Stimulated activated CD4-positive, alpha-beta T cell treated with anti-CD3 and anti-CD28 coated beads, Interleukin-1b, Interleukin-23, amount 100 ng/mL, for 1 hour (primary cell): ENCODE measurements at regions not wholly inside any gene's neighbourhood (a gene's known extent, or its start where the extent isn't known, plus 50 kb on each side); places are given as distances from the start of the nearest gene placed in this dataset.
"Not testable (repeated sequence)": the region's sequence is repeated elsewhere in the genome, so short reads cannot be mapped to it uniquely, and the experiment has no call there.

Experiments
- DNase-seq, 2 donors: peaks; one replicate each; pipeline ENCODE4 v3.0.0-alpha.2; 2020; ENCODE audit warnings: low read depth in 2 of 2

DNA sequence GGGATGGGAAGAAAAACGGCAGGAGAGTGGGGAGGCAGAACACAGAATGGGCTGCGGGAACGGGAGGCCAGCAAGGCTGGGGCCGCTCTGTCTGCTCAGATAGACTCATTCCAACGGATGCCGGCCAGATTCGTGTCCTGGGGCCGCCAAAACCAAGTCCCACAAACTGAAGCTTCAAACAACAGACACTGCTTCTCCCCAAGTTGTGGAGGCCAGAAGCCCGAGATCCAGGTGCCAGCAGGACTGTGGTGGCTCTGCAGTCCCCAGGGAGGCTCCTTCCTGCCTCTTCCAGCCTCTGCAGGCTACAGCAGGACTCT lies 100.6 kb downstream of the ADRA2C start:
- no peak for DNase-seq

DNA sequence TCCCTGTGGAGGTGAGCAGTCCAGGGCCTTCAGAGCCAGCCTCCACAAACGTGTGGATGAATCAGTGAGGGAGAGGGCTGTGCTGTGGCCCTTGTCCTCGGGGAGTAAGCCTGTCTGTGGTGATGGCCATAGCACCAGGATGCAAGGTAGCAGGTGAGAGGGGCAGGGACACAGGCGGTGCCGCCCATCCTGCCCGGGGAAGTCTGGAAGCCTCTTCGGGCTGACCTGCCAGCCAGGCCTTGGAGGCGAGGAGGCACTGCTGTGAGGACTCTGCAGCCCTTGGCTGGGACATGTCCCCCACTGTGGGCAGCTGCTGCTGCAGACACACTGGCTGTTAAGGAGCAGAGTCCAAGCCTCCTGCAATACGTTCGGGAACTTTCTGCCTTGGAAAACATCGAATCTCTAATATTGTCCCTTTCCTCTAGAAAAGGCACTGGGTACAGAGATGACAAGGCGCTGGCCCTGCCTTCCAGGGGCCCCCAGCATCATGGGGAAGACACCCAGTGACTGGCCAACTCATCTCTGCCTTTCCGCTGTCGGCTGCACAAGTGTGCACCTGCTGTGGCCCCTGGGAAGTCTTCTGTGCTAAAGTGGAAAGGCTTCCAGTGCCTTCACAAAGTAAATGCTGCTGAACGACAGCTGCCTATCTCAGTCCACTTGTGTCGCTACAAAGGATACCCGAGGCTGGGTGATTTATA lies 101.4 kb downstream of the ADRA2C start:
- DNase-seq = no peak

DNA sequence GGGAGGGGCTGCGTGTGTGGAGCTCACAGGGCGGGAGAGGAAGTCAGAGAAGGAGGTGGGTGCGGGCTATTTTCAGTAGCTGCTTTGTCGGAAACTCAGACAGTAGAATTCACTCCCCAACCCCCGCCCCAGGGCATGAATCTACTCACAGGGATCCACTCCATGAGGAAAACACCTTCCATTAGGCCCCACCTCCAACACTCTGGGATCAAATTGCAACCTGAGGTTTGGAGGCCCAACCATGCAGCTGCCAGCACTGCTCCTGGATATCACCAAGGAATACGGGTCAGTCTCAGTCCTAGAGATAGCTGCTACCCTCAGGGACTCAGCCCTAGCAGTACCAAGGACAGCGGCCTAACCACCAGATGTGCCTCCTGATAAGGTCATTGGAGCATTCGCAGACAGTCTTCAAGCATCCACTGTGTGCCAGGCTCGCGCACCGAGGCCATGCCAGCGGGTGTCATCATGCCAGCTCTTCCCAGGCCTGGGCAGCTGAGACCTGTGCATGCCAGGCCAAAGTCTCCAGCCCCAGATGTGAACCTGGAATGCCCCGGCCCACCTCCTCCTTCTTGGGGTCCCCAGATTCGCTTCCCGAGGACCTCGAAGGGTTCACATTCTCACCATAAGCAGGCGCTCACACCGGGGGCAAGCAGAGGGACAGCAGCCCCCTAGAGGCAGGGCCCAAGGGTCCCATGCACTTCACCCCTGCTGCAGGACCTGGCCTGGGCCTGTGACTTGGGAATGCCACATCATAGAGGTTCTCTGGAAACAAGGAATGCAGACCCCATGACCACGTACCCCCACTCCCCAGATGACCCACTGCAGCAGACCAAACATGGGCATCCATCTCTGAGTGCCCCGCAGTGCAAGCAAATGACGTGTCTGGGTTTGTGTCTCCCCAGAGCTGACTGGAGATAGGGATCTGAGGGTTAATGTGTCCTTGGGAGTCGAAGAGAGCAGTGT lies 102.3 kb downstream of the ADRA2C start:
- DNase-seq = no peak

DNA sequence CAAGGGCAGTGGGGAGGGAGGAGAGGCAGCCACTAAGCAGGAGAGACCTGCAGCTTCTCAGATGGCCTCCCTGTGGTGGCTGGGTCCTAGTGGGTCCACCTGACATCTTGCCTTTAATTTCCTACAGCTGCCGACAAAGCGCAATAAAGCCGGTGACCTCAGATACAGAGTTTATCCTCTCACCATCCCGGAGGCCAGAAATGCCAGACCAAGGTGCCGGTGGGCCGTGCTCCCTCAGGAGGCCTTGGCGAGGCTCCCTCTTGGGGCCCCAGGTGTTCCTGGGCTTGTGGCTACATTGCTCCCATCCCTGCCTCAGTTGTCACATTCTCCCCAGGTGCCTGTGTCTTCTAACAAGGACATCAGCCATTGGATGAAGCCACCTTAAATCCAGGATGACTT lies 103.0 kb downstream of the ADRA2C start:
- DNase-seq = no peak

DNA sequence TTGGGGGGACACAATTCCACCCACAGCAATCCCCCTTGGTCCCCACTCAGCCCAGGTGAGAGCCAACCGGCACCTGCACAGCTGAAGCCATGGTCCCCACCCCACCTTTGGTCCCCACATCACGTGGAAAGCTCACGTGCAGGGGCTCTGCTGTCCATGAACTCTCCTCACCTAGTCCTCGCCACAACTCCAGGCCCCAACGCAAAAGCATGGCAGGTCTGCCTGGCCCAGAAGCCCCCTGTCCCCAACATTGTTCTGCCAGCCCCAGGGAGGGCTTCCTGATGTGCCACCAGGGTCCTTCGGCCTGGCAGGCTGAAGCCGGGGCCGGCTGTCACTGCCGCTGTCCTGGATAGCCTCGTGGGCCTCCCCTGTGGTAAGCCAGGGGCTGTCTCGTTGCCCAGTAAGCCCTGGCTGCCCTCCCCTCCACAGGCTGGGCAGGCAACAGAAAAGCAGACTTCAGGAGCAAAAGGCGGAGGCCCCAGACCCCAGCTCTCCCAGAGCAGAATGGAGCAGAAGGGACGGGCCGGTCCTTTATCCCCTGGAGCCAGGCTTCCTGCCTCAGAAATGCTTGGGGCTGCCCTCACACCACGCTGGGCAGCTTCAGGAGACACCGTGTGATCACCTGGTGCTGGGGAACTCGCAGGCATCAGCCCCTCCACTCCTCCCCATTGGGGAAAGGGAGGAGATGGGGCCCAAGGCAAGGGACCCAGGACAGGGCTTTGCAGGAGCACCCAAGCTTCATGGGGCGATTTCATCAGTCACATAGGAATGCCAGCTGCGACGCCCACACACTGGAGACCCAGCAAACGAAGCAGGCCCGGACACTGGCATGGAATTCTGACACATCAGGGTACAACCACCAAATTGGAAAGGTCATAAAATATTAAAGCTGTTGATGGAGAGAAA lies 103.7 kb downstream of the ADRA2C start:
- no peak for DNase-seq

DNA sequence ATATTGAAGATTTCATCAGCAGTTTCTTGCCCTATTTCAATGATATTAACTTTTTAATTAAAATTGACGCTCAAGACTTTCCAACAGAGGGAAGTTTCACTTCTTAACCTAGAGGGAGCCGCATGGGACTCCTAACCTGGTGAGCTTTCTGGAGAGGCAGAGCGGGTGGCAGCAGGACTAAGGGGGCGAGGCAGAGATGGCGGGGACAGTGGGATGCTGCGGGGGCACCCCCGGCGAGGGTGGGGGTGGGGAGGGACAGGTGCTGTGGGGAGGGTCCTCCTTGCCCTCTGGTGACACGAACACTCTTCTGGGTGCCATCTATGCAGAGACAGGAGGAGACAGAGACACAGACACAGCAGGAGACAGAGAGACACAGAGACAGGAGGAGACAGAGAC lies 104.4 kb downstream of the ADRA2C start:
- DNase-seq = no peak

DNA sequence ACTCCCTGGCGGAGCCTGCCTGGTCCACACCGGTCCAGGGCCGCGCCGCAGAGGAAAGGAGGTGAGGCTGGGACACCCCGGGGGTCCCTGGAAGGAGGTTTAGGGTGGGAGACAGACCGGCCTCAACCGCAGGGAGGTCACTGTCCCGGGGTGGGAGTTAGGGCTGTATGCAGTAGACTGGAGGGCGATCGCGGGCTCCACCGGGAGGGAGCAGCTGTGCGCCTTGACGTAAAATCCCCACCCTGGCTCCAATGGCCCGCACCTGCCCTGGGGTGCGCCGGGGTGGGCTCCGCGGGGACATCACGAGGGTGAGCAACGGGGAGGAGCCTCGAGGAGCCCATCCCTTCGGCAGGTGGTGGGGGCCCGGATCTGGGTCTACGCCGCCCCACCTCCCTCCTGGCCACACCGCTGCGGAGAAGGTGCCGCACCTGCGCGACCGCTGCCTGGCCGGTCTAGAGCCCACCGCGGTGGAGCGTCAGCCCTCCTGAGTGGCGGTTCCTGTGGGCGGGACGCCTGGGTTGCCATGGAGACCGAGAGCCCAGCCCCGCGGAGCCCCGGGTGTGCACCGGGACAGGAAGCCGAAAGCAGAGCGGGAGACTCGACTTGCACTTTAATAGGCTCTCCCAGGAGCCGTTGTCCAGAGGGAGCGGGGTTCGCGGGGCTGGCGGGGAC lies 105.1 kb downstream of the ADRA2C start:
- no peak for DNase-seq

DNA sequence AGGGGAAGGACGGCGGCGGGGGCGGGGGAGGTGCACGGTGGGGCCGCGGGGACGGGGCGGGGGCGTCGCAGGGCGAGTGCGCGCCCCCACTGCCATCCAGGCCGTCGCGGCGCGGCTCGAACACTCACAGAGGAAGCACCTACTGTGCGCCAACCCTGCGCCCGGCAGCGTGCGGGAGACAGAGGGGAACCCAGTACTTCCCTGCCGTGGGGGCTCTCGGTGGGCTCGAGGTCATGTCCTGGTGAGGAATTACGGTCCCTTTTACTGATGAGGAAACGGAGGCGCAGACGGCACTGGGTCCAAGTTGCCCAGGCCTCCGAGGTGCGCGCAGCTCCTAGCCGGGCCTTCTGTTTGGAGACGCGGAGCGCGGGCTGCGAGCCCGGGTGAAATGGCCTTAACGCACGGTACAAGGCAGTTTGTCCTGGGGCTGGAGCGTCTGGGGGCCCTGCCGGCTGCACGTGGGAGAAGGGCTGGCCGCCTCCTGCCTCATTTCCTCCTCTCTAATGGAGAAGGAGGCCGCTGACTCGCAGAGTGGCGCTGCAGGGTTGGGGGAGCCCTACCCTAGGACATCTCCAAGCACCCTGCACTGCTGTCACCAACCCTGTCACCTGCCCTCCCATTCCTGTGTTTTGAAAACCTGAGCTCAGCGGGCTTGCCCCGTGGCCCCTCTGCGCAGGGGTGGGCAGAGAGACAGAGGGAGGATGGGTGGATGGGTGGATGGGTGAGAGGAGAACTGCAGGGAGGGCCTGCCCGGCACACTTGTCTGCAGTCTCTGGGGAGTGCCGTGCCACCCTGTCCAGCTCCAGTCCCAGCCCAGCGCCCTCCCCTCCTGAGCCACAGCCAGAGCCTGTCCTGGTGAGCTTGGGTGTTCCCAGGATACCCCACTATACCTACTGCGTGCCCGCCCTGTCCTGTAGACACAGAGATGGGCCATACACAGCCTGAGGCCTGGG lies 106.0 kb downstream of the ADRA2C start:
- no peak for DNase-seq

DNA sequence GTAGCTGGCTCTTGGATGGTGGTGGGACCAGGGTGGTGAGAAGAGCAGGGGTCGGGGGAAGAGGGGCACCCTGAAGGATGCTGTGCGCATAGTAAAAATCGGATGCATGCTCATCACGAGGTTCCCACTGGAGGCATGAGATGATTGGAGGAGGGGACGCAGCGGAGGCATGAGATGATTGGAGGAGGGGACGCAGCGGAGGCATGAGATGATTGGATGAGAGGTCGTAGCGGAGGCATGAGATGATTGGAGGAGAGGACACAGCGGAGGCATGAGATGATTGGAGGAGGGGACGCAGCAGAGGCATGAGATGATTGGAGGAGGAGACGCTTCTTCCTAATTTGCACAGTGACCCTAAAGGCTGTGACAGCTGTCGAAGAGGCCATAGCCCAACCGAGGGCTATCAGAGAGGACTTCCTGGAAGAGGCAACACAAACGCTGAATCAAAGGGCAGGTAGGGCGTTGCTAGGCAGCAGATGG lies 106.7 kb downstream of the ADRA2C start:
- no peak for DNase-seq

DNA sequence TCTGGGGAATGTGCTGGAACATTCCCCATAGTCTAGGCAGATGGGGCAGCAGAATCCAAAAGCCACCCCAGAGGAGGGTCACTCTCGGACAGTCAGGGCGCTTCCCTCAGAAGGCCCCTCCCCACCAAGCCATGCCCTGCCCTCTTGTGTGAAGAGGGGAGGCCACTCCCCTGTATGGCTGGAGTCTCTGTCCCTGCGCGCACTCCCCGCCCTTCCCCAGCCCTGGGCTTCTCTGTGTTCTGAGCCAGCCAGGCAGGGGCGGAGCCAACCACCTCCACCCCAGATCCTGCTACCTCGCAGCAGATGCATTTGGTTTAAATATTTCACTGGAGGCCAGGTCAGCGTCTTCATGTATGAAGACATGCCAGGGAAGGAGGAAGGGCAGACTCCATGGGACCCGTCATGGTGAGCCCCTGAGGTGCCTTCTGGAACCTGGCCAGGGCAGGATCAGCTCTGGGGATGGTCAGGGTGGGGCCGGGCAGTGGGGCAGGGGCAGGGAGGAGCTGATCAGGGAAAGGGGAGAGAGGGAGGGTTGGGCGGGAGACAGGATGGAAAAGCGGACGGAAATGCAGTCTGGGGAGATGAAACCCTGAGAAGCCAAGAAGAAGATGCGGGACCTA lies 107.3 kb downstream of the ADRA2C start:
- DNase-seq = no peak

DNA sequence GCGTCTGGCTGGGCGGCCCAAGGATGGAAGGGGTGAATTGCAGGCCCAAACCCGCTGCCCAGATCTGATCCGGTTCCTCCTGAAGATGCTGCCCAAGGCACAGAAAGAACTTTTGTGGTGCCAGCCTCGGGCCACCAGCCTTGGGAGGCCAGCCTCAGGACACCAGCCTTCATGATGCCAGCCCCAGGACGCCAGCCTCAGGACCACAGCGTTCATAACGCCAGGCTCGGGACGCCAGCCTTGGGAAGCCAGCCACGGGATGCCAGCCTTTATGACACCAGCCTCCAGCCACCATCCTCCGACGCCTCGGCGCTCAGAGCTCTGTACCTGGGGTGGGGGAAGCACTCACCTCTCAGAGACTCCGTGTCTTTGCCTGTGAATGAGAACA lies 107.8 kb downstream of the ADRA2C start:
- no peak for DNase-seq

DNA sequence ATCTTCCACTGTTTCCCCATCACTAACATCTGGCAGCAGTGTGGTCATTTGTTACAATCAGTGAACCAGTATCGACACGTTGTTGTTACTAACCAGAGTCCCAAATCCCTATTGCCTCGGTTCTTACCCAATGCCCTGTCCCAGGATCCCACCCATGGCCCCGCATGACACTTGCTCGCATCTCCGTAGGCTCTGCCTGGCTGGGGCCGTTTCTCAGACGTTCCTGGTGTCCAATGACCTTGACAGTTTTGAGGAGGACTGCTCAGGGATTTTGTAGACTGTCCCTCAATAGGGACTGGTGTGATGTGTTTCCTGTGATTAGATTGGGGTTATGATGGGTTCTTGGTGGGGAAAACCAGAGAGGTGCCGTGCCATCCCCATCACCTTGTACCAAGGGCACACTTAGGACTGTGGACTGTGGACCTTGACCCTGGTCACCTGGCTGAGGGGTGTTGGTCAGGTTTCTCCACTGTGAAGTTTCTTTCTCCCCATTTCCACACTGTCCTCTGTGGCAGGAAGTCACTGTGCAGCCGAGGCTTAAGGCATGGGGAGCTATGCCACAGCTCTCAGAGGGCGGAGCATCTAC lies 108.4 kb downstream of the ADRA2C start:
- DNase-seq = no peak

DNA sequence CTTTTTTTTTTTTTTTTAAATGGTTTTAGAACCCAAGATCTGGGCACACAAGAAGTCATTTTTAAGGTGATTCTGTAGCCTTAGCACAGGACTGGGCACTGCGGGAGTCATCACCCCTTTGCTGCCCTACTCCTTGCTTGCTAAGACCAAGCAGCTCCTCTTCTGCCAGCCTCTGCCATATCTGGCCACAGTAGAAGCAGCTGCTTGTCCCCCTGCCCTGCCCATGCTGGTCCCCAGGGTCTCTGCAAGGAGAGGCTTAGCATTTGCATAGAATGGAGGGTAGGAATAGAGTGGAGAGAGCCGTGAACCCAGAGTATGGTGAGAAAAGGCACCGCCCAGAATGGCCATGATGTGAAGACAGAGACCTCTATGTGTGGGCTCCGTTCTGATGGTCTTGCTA lies 109.3 kb downstream of the ADRA2C start:
- no peak for DNase-seq

DNA sequence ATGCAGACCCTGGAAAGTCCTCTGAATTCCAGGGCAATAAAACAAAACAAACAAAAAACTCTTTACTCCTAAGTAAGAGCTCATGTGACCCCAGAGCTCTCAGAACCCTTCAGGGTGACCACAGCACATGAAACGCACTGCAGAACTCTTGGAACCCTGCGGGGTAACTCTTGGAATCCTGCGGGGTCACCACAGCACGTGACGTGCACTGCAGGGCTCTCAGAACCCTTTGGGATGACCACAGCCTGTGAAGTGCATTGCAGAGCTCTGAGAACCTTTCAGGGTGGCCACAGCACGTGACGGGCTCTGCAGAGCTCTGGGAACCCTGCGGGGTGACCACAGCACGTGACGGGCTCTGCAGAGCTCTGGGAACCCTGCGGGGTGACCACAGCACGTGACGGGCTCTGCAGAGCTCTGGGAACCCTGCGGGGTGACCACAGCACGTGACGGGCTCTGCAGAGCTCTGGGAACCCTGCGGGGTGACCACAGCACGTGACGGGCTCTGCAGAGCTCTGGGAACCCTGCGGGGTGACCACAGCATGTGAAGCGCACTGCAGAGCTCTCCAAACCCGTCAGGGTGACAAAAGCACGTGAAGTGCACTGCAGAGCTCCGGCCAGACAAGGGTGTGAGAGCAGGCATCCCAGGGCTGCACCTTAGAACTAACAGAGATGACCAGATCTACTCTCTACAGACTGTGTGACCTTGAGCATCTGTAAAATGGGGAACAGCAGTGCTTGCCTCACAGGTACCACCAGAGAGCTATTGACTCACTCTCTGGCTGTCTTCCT lies 110.1 kb downstream of the ADRA2C start:
- DNase-seq = not testable (repeated sequence)

DNA sequence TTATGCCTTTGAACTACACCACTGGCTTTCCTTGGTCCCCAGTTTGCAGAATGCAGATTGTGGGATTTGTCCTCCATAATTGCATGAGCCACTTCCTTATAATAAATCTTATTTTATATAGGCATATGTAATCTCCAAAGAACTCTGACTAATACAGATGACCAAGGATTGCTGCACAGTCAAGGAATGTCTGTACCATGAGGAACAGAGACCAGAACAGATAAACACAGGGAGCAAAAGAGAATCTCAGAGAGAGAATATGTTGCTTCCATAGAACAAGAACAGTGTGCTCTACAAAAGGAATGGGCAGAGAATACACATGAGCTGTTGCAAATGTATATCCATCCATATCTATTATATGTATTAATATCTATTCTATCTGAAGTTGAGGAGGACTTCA lies 111.1 kb downstream of the ADRA2C start:
- DNase-seq = no peak

DNA sequence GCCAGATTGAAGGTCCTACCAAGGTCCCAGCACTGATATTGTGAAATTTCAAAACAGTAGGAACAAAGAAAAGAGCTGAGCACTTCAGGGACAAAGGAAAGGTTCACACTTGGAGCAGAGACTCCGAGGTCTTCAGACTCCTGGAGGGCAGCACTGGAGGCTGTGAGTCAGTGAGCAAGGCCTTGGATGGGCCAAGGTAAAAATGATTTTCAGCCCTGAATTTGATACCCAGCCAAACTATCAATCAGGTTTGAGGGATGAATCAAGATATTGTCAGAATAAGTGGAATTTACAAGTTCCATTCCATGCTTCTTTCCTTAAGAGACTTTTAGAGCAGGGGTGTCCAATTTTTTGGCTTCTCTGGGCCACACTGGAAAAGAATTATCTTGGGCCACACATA lies 111.7 kb downstream of the ADRA2C start:
- DNase-seq = no peak

DNA sequence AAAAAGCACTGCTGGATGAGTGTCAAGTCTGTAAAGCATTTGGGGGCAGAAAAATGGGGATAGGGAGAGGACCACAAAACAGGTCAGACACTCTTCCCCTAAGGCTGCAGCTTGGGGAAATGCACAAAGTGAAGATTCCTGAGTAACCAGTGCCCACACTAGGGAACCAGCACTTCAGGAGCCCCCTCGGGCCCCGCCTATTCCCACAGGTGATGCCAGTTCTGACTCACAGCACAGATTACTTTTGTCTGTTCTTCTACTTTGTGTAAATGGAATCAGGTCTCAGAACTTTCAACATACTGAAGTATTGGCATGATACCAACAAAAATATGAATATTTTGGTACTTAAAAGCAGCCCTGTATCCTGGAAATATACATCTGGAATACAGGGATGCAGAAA lies 112.5 kb downstream of the ADRA2C start:
- DNase-seq = no peak

DNA sequence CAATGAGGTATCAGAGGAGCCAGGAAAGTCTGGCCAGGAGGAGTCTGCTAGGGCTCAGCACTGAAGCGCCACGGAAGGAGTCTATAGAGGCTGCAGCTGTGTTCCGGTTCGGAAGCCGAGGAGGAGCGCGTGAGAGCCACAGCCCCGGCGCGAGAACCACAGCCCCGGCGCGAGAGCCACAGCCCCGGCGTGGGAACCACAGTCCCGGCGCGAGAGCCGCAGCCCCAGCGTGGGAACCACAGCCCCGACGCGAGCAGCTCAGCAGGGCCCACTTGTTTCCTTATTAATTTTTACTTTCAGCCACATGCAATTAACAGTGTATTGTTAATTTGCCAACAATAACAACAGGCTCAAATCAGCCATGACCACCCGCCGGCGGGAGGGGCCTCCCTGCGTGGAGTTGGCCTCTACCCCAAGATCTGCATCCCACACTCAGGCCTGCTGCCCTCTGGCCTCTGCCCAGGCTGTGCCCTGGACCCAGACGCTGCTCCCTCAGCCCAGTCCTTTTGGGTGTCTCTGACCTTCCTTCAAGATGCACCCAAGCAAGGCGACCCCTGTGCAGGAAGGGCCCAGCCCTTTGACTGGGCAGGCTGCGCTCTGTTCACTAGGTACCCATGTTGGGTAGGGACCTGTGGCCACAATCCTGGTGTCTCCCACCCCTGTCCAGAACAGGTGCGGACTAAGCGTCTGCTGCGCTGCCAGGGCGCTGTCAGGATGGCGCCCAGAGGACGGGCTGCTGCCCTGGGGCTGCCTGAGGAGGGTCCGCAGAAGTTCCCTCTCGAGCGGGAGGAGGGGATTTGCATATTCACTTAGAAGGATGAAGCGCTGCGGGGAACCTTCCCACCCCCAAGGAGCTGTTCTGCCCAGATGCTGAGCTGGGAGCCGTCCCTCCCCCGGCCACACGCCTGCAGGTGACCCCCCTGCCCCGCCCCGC lies 113.8 kb downstream of the ADRA2C start:
- DNase-seq = no peak
